Gastrocnemius medialis (tissue), 4 donors: ENCODE measurements at regions not wholly inside any gene's neighbourhood (a gene's known extent, or its start where the extent isn't known, plus 50 kb on each side); places are given as distances from the start of the nearest gene placed in this dataset.

Experiments used
- ATAC-seq, 2 donors: fragments of 150-250 bp; one replicate each; pipeline ENCODE4 v1.9.1; 2016
- DNase-seq, 2 donors: peaks; one replicate each; pipeline ENCODE4 v3.0.0-alpha.2; 2019
- H3K27ac ChIP-seq, 4 donors: fragments of 200-600 bp; sonication (generic); 1 replicate in 1 of 4; 2 replicates in 3 of 4; pipeline ENCODE4 v1.5.1; 2016 to 2018; ENCODE audit warnings: mild to moderate bottlenecking in 2 of 4, moderate library complexity in 1 of 4
- H3K27me3 ChIP-seq, 3 donors: fragments of 200-600 bp; sonication (generic) in 2 of 3; 1 replicate in 1 of 3; 2 replicates in 2 of 3; pipeline versions ENCODE4 v1.5.1 to v1.6.0; 2016 to 2019; ENCODE audit warnings: mild to moderate bottlenecking in 1 of 3, moderate library complexity in 1 of 3
- H3K36me3 ChIP-seq, 2 donors: fragments of 200-600 bp; sonication (generic) in 1 of 2; one replicate each; pipeline ENCODE4 v1.5.1; 2017 to 2018
- H3K4me1 ChIP-seq, 2 donors: fragments of 200-600 bp; sonication (generic) in 1 of 2; one replicate each; pipeline ENCODE4 v1.5.1; 2016 to 2017; ENCODE audit warnings: mild to moderate bottlenecking in 2 of 2
- H3K4me3 ChIP-seq, 4 donors: fragments of 200-600 bp; sonication (generic) in 3 of 4; 1 replicate in 1 of 4; 2 replicates in 3 of 4; pipeline ENCODE4 v1.5.1; 2016 to 2019; ENCODE audit warnings: mild to moderate bottlenecking in 2 of 4
- H3K9me3 ChIP-seq, 3 donors: fragments of 200-600 bp; sonication (generic) in 2 of 3; 1 replicate in 1 of 3; 2 replicates in 2 of 3; pipeline ENCODE4 v1.5.1; 2016 to 2019
- POLR2A ChIP-seq, 2 donors: fragments of 450-650 bp; IDR thresholded peaks; one replicate each; pipeline ENCODE4 v1.6.1; 2017; ENCODE audit warnings: antibody characterized with exemption in 2 of 2, mild to moderate bottlenecking in 2 of 2, moderate library complexity in 2 of 2
- in situ Hi-C, 4 donors: fragments of 200-750 bp; cut with MboI; loops; one replicate each; pipeline versions ENCODE4 v1.15.0 to v1.8.0; 2017; ENCODE audit warnings: low sequenced_read_pairs in 4 of 4
- intact Hi-C: fragments of 100-400 bp; cut with DNase I; formaldehyde crosslinking; loops from one replicate; pipeline ENCODE4 v1.15.1; 2023; ENCODE audit warnings: low total_unique reads
- TF ChIP-seq, protein P1 (sequence below), 5 experiments: fragments of 450-650 bp in 3 of 5; fragments of 200-600 bp in 2 of 5; sonication (generic) in 2 of 5; IDR thresholded peaks in 4 of 5; conservative IDR thresholded peaks in 1 of 5; 1 replicate in 4 of 5; 2 replicates in 1 of 5; pipeline ENCODE4 v1.5.1; 2016 to 2019; ENCODE audit warnings: antibody characterized with exemption in 5 of 5, mild to moderate bottlenecking in 3 of 5, moderate library complexity in 3 of 5

GRCh38 chr5:82641331-82642003 lies 363.3 kb upstream of the RPS23 start:
- H3K27ac ChIP-seq, result peak overlapping the region in 1 of 4 donors; percentile 57

GRCh38 chr5:82640916-82641315 lies 362.8 kb upstream of the RPS23 start:
- no peak overlapping the region for H3K4me3 ChIP-seq
- no peaks in the 10 kb centered on the region for H3K9me3 ChIP-seq
- intact Hi-C loops (loop anchor here (1.0 to 5.0 kb wide), 3 partner anchors 151 to 923 kb away; no protein-coding TSS in a partner anchor), in situ Hi-C loops (loop anchor here (10.0 to 25.0 kb wide), 4 partner anchors 329 to 924 kb away; no protein-coding TSS in a partner anchor)
- H3K27ac ChIP-seq, result no peak overlapping the region
- TF ChIP-seq, protein P1, sequence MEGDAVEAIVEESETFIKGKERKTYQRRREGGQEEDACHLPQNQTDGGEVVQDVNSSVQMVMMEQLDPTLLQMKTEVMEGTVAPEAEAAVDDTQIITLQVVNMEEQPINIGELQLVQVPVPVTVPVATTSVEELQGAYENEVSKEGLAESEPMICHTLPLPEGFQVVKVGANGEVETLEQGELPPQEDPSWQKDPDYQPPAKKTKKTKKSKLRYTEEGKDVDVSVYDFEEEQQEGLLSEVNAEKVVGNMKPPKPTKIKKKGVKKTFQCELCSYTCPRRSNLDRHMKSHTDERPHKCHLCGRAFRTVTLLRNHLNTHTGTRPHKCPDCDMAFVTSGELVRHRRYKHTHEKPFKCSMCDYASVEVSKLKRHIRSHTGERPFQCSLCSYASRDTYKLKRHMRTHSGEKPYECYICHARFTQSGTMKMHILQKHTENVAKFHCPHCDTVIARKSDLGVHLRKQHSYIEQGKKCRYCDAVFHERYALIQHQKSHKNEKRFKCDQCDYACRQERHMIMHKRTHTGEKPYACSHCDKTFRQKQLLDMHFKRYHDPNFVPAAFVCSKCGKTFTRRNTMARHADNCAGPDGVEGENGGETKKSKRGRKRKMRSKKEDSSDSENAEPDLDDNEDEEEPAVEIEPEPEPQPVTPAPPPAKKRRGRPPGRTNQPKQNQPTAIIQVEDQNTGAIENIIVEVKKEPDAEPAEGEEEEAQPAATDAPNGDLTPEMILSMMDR (IDR thresholded peaks at IDR 0.05 in 4 of 5, conservative IDR thresholded peaks at IDR 0.05 in 1 of 5), result no peak
- TF ChIP-seq POLR2A (IDR thresholded peaks at IDR 0.05), result no peak
- H3K36me3 ChIP-seq, result no peaks in the 10 kb centered on the region
- no peaks in the 10 kb centered on the region for H3K27me3 ChIP-seq
- peaks cover 12 to 27% of the 10 kb centered on the region in 2 donors for H3K4me1 ChIP-seq
- DNase-seq, result no peak
- no peak for ATAC-seq

More at GRCh38 chr5:82641331-82642003, 363.3 kb upstream of the RPS23 start:
- Histone ChIP-seq H3K4me1 (peaks cover 12 to 27% of the 10 kb centered on the region in 2 donors), H3K27me3 (no peaks in the 10 kb centered on the region), H3K4me3 (no peak overlapping the region), H3K36me3 (no peaks in the 10 kb centered on the region), H3K9me3 (no peaks in the 10 kb centered on the region)
- intact Hi-C loops, result loop anchor here (1.0 to 5.0 kb wide), 3 partner anchors 151 to 923 kb away; no protein-coding TSS in a partner anchor
- DNase-seq (peak; percentile 60 to 68), ATAC-seq (peak; percentile 99)
- in situ Hi-C loops, result loop anchor here (10.0 to 25.0 kb wide), 4 partner anchors 329 to 923 kb away; no protein-coding TSS in a partner anchor
- TF ChIP-seq POLR2A (IDR thresholded peaks at IDR 0.05), result no peak
- TF ChIP-seq, protein P1 (IDR thresholded peaks at IDR 0.05 in 4 of 5, conservative IDR thresholded peaks at IDR 0.05 in 1 of 5), result peak; percentile 37 to 65 (median 64)

- no peaks in the 10 kb centered on the region for H3K36me3 ChIP-seq
- peaks cover 12 to 27% of the 10 kb centered on the region in 2 donors for H3K4me1 ChIP-seq
- H3K9me3 ChIP-seq, result no peaks in the 10 kb centered on the region
- ATAC-seq (peak in 1 of 2 donors; percentile 35), DNase-seq (no peak)
- H3K27me3 ChIP-seq, result no peaks in the 10 kb centered on the region
- intact Hi-C loops, result loop anchor here (5.0 kb wide), 2 partner anchors 153 to 292 kb away; no protein-coding TSS in a partner anchor
- TF ChIP-seq POLR2A (IDR thresholded peaks at IDR 0.05), result no peak
- TF ChIP-seq, protein P1 (IDR thresholded peaks at IDR 0.05 in 4 of 5, conservative IDR thresholded peaks at IDR 0.05 in 1 of 5), result no peak
- H3K4me3 ChIP-seq, result no peak overlapping the region
- peak overlapping the region in 2 of 4 donors; percentile 29 to 40 for H3K27ac ChIP-seq
- in situ Hi-C loops, result loop anchor here (10.0 to 25.0 kb wide), 5 partner anchors 285 to 925 kb away; no protein-coding TSS in a partner anchor
These were observed 361.4 kb upstream of the RPS23 start for GRCh38 chr5:82639393-82640144.

GRCh38 chr5:82636591-82636990 lies 358.4 kb upstream of the RPS23 start:
- intact Hi-C loops (no loop called here), in situ Hi-C loops (loop anchor here in 3 of 4 donors (10.0 to 25.0 kb wide), 4 partner anchors 282 to 926 kb away; no protein-coding TSS in a partner anchor)

More at GRCh38 chr5:82636591-82636990, 358.4 kb upstream of the RPS23 start:
- no peaks in the 10 kb centered on the region for H3K27me3 ChIP-seq
- H3K27ac ChIP-seq, result no peak overlapping the region
- ATAC-seq (no peak), DNase-seq (no peak)
- H3K4me3 ChIP-seq, result no peak overlapping the region
- no peaks in the 10 kb centered on the region for H3K9me3 ChIP-seq
- TF ChIP-seq, protein P1 (IDR thresholded peaks at IDR 0.05 in 4 of 5, conservative IDR thresholded peaks at IDR 0.05 in 1 of 5), result no peak
- no peak for TF ChIP-seq POLR2A (IDR thresholded peaks at IDR 0.05)
- H3K36me3 ChIP-seq, result no peaks in the 10 kb centered on the region
- H3K4me1 ChIP-seq, result peaks cover 12 to 26% of the 10 kb centered on the region in 2 donors
